Endothelial cell of umbilical vein (primary cell): ENCODE measurements at regions not wholly inside any gene's neighbourhood (a gene's known extent, or its start where the extent isn't known, plus 50 kb on each side); places are given as distances from the start of the nearest gene placed in this dataset.

ENCODE experiments used
- BruUV-seq: library from RNA; stranded (reverse); fragments of 400-500 nt; replicated peaks from 2 replicates; lab custom pipeline; 2021; lab: Mats Ljungman, UMichigan
- CTCF ChIA-PET: fragments of 300-600, 350-600 bp; sonication (Branson Sonifier 250); formaldehyde crosslinking; loops from one replicate; lab custom pipeline; 2021; ENCODE audit warnings: antibody characterized with exemption, inconsistent platforms; lab: Charles Lee
- POLR2A ChIA-PET: fragments of 300-600, 350-600 bp; sonication (Branson Sonifier 250); formaldehyde crosslinking; loops from one replicate; lab custom pipeline; 2021; ENCODE audit warnings: antibody characterized with exemption, inconsistent platforms; lab: Charles Lee
- DNase-seq: peaks from one replicate; pipeline ENCODE4 v3.0.0-alpha.2; 2011; ENCODE audit warnings: low read depth, low spot score
- FAIRE-seq: peaks from 2 replicates; lab custom pipeline; 2011; peaks lifted over from hg19 to GRCh38; lab: Jason Lieb, UNC
- H2AFZ ChIP-seq: 2 replicates; pipeline ENCODE4 v1.6.0; 2012; ENCODE audit warnings: low read depth, low read length, control low read depth, inconsistent platforms
- H3K27ac ChIP-seq: 2 replicates; pipeline ENCODE4 v1.5.1; 2011; ENCODE audit warnings: low read depth, mild to moderate bottlenecking, control low read depth, low read length, moderate library complexity; ENCODE audit not compliant: insufficient read depth
- H3K27me3 ChIP-seq, 2 experiments: 2 replicates each; pipeline versions ENCODE4 v1.6.0 to v1.6.1; 2011; ENCODE audit warnings: low read length in 2 of 2, mixed read lengths in 1 of 2; ENCODE audit not compliant: control insufficient read depth in 2 of 2, insufficient read depth in 2 of 2
- H3K36me3 ChIP-seq, 2 experiments: 2 replicates in 1 of 2; 3 replicates in 1 of 2; pipeline ENCODE4 v1.5.1; 2011; ENCODE audit warnings: low read length in 2 of 2, mild to moderate bottlenecking in 1 of 2, moderate library complexity in 1 of 2; ENCODE audit not compliant: control insufficient read depth in 2 of 2, insufficient read depth in 2 of 2; ENCODE audit errors: extremely low read depth in 1 of 2
- H3K4me1 ChIP-seq: 3 replicates; pipeline ENCODE4 v1.5.1; 2011; ENCODE audit warnings: mild to moderate bottlenecking, low read length; ENCODE audit not compliant: control insufficient read depth, insufficient read depth; ENCODE audit errors: extremely low read depth
- H3K4me2 ChIP-seq: 2 replicates; pipeline ENCODE4 v1.6.1; 2011; ENCODE audit warnings: low read length, control low read depth, mixed read lengths; ENCODE audit not compliant: insufficient read depth
- H3K4me3 ChIP-seq, 3 experiments: fragments of 200-600 bp in 1 of 3; sonication (generic), shearing (Covaris generic) in 1 of 3; replicated peaks in 1 of 3; 2 replicates each; pipeline ENCODE4 v1.5.1; 2011 to 2016; ENCODE audit warnings: control low read depth in 3 of 3, low read length in 3 of 3, mild to moderate bottlenecking in 2 of 3, inconsistent platforms in 1 of 3, low read depth in 1 of 3, moderate library complexity in 1 of 3; ENCODE audit not compliant: insufficient read depth in 1 of 3
- H3K79me2 ChIP-seq: 2 replicates; pipeline ENCODE4 v1.6.0; 2012; ENCODE audit warnings: low read length, inconsistent platforms; ENCODE audit not compliant: control insufficient read depth, insufficient read depth
- H3K9ac ChIP-seq: replicated peaks from 2 replicates; pipeline ENCODE3; 2011; ENCODE audit warnings: low read length, control low read depth; ENCODE audit not compliant: insufficient read depth; ENCODE audit errors: extremely low read depth
- H3K9me1 ChIP-seq: replicated peaks from 3 replicates; pipeline ENCODE4 v1.6.0; 2011; ENCODE audit warnings: mild to moderate bottlenecking, low read length; ENCODE audit not compliant: control insufficient read depth, insufficient read depth; ENCODE audit errors: extremely low read depth
- H3K9me3 ChIP-seq: replicated peaks from 2 replicates; pipeline ENCODE4 v1.5.1; 2012; ENCODE audit warnings: low read length, inconsistent platforms; ENCODE audit not compliant: control insufficient read depth, insufficient read depth
- H4K20me1 ChIP-seq: replicated peaks from 2 replicates; pipeline ENCODE3; 2011; ENCODE audit warnings: mild to moderate bottlenecking, low read length; ENCODE audit not compliant: control insufficient read depth, insufficient read depth; ENCODE audit errors: extremely low read depth
- EZH2 ChIP-seq: IDR thresholded peaks from 2 replicates; pipeline ENCODE4 v1.6.1; 2012; ENCODE audit warnings: borderline replicate concordance, low read depth, mild to moderate bottlenecking, moderate library complexity, low read length, inconsistent platforms; ENCODE audit not compliant: severe bottlenecking
- FOS ChIP-seq: IDR thresholded peaks from 2 replicates; pipeline ENCODE4 v1.6.1; 2011; ENCODE audit warnings: mild to moderate bottlenecking, low read length, moderate library complexity, borderline replicate concordance; ENCODE audit not compliant: insufficient read depth
- GATA2 ChIP-seq: IDR thresholded peaks from 2 replicates; pipeline ENCODE4 v1.7.0; 2011; ENCODE audit warnings: low read depth, mild to moderate bottlenecking, moderate library complexity, mixed read lengths, low read length; ENCODE audit not compliant: insufficient read length, insufficient read depth
- JUN ChIP-seq: IDR thresholded peaks from 2 replicates; pipeline ENCODE4 v1.6.1; 2011; ENCODE audit warnings: borderline replicate concordance, low read depth; ENCODE audit not compliant: insufficient read length, insufficient read depth
- MYC ChIP-seq: IDR thresholded peaks from one replicate; pipeline ENCODE4 v1.6.1; 2011; ENCODE audit warnings: mild to moderate bottlenecking, low read depth, low read length
- POLR2A ChIP-seq: IDR thresholded peaks from 2 replicates; pipeline ENCODE4 v1.6.1; 2012; ENCODE audit warnings: low read depth, mild to moderate bottlenecking, control low read depth, low read length
- POLR2AphosphoS5 ChIP-seq: IDR thresholded peaks from 2 replicates; pipeline ENCODE4 v1.6.1; 2012; ENCODE audit warnings: low read depth, mild to moderate bottlenecking, control low read depth, low read length, moderate library complexity; ENCODE audit not compliant: insufficient read depth
- dilution Hi-C: fragments of 300-500 bp; cut with MboI; formaldehyde crosslinking; loops from one replicate; pipeline ENCODE4 v1.15.0; 2019; ENCODE audit warnings: low sequenced_read_pairs; ENCODE audit not compliant: extremely low pct_ligation_motif_present
- intact Hi-C: fragments of 100-400 bp; cut with micrococcal nuclease; formaldehyde crosslinking; loops from one replicate; pipeline ENCODE4 v1.10.0; 2022
- TF ChIP-seq, protein P1 (sequence below): IDR thresholded peaks from 2 replicates; pipeline ENCODE4 v1.6.1; 2011; ENCODE audit not compliant: insufficient read depth, insufficient read length
- TF ChIP-seq, protein P2 (sequence below), 2 donors: IDR thresholded peaks; 1 replicate in 1 of 2; 2 replicates in 1 of 2; pipeline ENCODE4 v1.5.1; 2011; ENCODE audit warnings: low read length in 2 of 2, mild to moderate bottlenecking in 2 of 2, moderate library complexity in 2 of 2, control low read depth in 1 of 2, inconsistent platforms in 1 of 2, low read depth in 1 of 2; ENCODE audit not compliant: insufficient read depth in 1 of 2; ENCODE audit errors: extremely low read depth in 1 of 2

DNA sequence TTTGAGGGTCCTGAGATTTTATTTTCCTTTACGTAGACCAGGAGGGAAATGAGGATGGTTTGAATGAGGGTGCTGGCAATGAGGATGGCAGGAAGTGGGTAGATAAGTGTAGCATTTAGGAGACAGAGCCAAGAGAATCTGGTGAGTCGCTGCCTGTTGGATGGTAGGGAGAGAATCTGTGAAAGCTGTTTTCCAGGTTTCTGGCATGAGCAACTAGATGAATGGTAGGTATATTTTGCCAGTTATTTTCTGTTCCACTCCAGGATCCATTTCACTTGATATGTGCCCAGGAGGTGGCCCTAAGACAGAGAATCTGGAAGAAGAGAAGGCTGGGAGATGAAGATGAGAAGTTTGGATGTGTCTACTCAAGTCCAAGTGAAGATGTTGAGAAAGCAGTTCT lies 63.3 kb upstream of the VIPR2 start:
- TF ChIP-seq MYC (no peak), POLR2AphosphoS5 (no peak), GATA2 (no peak), FOS (no peak), EZH2 (no peak), JUN (no peak), POLR2A (no peak)
- TF ChIP-seq, protein P1, sequence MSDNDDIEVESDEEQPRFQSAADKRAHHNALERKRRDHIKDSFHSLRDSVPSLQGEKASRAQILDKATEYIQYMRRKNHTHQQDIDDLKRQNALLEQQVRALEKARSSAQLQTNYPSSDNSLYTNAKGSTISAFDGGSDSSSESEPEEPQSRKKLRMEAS, result no peak
- TF ChIP-seq, protein P2, sequence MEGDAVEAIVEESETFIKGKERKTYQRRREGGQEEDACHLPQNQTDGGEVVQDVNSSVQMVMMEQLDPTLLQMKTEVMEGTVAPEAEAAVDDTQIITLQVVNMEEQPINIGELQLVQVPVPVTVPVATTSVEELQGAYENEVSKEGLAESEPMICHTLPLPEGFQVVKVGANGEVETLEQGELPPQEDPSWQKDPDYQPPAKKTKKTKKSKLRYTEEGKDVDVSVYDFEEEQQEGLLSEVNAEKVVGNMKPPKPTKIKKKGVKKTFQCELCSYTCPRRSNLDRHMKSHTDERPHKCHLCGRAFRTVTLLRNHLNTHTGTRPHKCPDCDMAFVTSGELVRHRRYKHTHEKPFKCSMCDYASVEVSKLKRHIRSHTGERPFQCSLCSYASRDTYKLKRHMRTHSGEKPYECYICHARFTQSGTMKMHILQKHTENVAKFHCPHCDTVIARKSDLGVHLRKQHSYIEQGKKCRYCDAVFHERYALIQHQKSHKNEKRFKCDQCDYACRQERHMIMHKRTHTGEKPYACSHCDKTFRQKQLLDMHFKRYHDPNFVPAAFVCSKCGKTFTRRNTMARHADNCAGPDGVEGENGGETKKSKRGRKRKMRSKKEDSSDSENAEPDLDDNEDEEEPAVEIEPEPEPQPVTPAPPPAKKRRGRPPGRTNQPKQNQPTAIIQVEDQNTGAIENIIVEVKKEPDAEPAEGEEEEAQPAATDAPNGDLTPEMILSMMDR (IDR thresholded peaks at IDR 0.05; ENCODE audit: extremely low read depth in 1 of 2, insufficient read depth in 1 of 2, low read depth in 1 of 2, low read length in 2 of 2), result no peak
- Histone ChIP-seq H3K27me3 (no peaks in the 10 kb centered on the region), H4K20me1 (no peaks in the 10 kb centered on the region), H3K9me3 (peaks cover 2% of the 10 kb centered on the region), H3K4me1 (no peaks in the 10 kb centered on the region), H3K4me3 (no peak overlapping the region), H3K36me3 (no peaks in the 10 kb centered on the region), H2AFZ (no peak overlapping the region), H3K4me2 (no peak overlapping the region), H3K79me2 (no peaks in the 10 kb centered on the region), H3K27ac (no peak overlapping the region), H3K9me1 (no peaks in the 10 kb centered on the region), H3K9ac (no peak overlapping the region)
- BruUV-seq, result no TSS peak
- FAIRE-seq (no peak), DNase-seq (no peak)
- ChIA-PET POLR2A (no interaction called here), CTCF (no interaction called here)
- intact Hi-C loops, result no loop called here
- dilution Hi-C loops, result no loop called here
